Astrocyte of the cerebellum (primary cell): ENCODE measurements at regions not wholly inside any gene's neighbourhood (a gene's known extent, or its start where the extent isn't known, plus 50 kb on each side); places are given as distances from the start of the nearest gene placed in this dataset.

ENCODE experiments used
- DNase-seq: peaks from one replicate; pipeline ENCODE4 v3.0.0-alpha.2; 2011; ENCODE audit warnings: low read depth
- H3K4me3 ChIP-seq: 2 replicates; pipeline ENCODE4 v1.5.1; 2011; ENCODE audit warnings: mild to moderate bottlenecking, low read depth, low read length, moderate library complexity
- CTCF ChIP-seq: IDR thresholded peaks from 2 replicates; pipeline ENCODE4 v1.5.1; 2012; ENCODE audit warnings: low read length, low read depth, moderate library complexity, mild to moderate bottlenecking; ENCODE audit errors: missing control alignments
- in situ Hi-C: cut with HindIII; loops from 2 replicates; pipeline ENCODE4 v1.10.0; 2017; ENCODE audit warnings: low sequenced_read_pairs

- TF ChIP-seq CTCF, result no peak
- in situ Hi-C loops, result no loop called here
- no peak overlapping the region for H3K4me3 ChIP-seq
- no peak for DNase-seq
Observed at GRCh38 chrX:148193759-148194158, 212.6 kb downstream of the FMR1NB start.

GRCh38 chrX:148203531-148203930, 222.4 kb downstream of the FMR1NB start:
- no peak overlapping the region for H3K4me3 ChIP-seq
- TF ChIP-seq CTCF, result no peak
- in situ Hi-C loops, result no loop called here
- DNase-seq, result no peak

- TF ChIP-seq CTCF, result no peak
- no peak for DNase-seq
- in situ Hi-C loops, result no loop called here
- no peak overlapping the region for H3K4me3 ChIP-seq
Observed at GRCh38 chrX:148204195-148204594, 223.1 kb downstream of the FMR1NB start.

GRCh38 chrX:148214786-148215185, 233.6 kb downstream of the FMR1NB start:
- no peak overlapping the region for H3K4me3 ChIP-seq
- in situ Hi-C loops, result no loop called here
- TF ChIP-seq CTCF, result no peak
- DNase-seq, result no peak

- DNase-seq, result no peak
- no peak for TF ChIP-seq CTCF
- H3K4me3 ChIP-seq, result no peak overlapping the region
- in situ Hi-C loops, result no loop called here
Observed at GRCh38 chrX:148215726-148216125, 234.6 kb downstream of the FMR1NB start.

GRCh38 chrX:148223361-148223760, 242.2 kb downstream of the FMR1NB start:
- no peak for DNase-seq
- H3K4me3 ChIP-seq, result no peak overlapping the region
- in situ Hi-C loops, result no loop called here
- no peak for TF ChIP-seq CTCF

- in situ Hi-C loops, result no loop called here
- TF ChIP-seq CTCF, result no peak
- DNase-seq, result no peak
- H3K4me3 ChIP-seq, result no peak overlapping the region
Observed at GRCh38 chrX:148228521-148228920, 247.4 kb downstream of the FMR1NB start.
